ENCODE measurements at regions not wholly inside any gene's neighbourhood (a gene's known extent, or its start where the extent isn't known, plus 50 kb on each side); places are given as distances from the start of the nearest gene placed in this dataset.

DNA sequence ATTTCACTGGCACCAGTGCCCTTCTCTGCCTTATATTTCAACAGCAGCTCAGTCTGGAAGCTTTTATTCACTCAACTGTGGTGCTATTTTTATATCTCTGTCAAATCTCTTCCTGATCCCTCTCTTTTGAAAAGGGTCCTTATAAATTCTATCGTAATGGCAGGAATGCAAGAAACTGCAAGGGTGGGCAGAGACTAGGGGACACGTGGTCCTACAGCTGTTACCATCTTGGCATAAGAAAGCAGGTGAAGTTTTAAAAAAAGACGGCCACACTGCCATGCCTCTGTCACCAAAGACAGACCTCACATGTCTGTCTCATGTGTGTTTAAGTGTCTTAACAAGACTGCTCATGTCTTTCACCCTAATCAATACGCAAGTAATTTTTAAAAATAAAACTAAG, 368.4 kb upstream of the CDH11 start:
- no peak for DNase-seq (ENCODE audit: low read depth in 2 of 3, low spot score in 1 of 3)

DNA sequence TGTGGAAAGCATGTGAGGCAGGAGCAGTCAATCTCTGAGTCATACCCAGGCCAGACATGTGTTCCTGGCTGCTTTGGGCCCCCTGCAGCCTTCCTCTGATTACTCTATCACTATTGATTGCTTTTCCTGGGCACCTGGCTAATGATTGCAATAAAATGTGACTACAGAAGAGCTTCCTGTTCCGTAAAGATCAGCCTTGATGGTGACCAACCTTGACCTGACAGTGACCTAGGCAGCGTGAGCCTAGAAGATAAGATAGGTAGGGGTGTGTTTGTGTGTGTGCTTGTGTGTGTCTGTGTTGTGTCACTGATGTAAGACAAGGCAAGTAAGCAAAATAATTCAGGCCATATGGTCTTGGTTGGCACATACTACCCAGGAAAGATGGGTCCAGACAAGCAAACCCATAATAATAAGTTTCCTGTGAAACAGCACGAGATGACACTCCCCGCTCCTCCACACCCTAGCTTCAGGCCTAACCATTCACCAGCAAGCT, 367.7 kb upstream of the CDH11 start:
- no peak for DNase-seq (ENCODE audit: low read depth in 2 of 3, low spot score in 1 of 3)

DNA sequence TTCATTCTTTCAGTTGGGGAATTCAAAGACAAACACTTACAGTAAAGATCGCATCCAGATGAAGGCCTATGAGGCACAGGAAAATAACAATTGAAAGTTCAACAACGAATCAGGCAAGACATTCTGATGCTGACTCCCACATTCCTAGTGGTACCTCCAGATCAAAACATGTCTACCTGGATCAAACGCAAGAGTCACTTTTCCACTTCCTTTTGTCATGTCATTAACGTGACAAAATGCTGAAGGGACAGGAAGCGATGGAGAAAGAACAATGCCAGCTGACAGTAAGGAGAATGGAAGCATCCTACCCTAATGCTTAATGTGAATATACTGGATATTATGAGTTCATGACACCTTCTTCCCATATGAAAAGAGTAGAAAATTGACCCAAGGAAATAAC, 365.4 kb upstream of the CDH11 start:
- no peak for DNase-seq (ENCODE audit: low read depth in 2 of 3, low spot score in 1 of 3)

- DNase-seq (ENCODE audit: low read depth in 2 of 3, low spot score in 1 of 3): no peak
These were observed 360.1 kb upstream of the CDH11 start for GRCh38 chr16:65481956-65482355.

DNA sequence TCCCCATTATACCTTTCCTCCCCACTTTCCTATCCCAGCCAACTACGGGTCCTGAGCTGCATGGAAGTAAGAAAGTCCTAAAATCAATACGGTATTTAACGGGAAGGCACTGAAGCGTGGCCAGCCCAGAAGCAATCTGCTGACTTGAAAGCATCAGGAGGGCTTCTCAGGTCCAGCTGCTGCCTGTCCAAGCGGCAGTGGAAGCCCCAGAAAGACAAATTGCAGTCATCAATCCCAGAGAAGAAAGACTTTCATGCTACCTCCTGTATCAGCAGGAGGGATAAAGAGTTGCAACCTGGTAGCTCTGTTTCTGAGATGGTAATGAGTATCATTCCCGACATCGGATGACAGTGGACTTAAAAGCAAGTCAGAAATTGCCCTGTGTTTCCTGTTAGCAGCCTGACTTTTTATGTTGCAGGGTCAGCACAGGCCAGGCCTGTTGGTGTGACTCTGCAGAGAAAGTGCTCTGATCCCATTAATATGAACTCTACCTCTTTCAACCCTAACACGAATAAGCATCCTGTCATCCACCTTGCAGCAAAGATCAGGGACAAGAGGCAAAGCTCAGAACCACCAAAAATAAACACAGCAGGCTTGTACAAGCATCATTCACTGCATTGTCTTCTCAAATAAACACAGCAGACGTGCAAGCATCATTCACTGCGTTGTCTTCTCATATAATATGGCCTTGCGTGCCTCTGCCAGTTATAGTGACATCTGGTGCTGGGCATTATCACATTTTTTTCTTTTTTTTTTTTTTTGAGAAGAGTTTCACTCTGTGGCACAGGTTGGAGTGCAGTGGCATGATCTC, 358.6 kb upstream of the CDH11 start:
- DNase-seq (ENCODE audit: low read depth in 2 of 3, low spot score in 1 of 3): no peak

- no peak for DNase-seq (ENCODE audit: low read depth in 2 of 3, low spot score in 1 of 3)
These were observed 354.6 kb upstream of the CDH11 start for GRCh38 chr16:65476448-65476955.

GRCh38 chr16:65473699-65474098, 351.8 kb upstream of the CDH11 start:
- no peak for DNase-seq (ENCODE audit: low read depth in 2 of 3, low spot score in 1 of 3)

DNA sequence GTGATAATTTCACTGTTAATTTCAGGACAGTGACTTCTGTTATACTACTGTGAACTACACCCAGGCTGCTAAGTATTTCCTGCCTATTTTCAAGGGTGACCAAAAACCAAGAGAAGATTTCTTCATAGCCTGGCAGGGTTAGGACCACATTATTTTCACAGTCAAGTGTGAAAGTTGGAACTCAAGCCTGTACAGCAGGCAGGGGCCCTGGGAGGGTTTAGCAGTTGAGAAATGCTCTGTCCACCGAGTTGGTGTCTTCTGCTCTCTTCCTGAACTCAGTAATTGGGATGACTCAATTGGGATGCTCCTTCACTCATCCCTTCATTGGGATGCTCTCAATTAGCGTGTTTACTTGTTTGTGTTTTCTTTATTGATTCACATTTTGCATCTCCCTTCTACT, 347.3 kb upstream of the CDH11 start:
- no peak for DNase-seq (ENCODE audit: low read depth in 2 of 3, low spot score in 1 of 3)

GRCh38 chr16:65468133-65468532, 346.3 kb upstream of the CDH11 start:
- DNase-seq (ENCODE audit: low read depth in 2 of 3, low spot score in 1 of 3): no peak

DNA sequence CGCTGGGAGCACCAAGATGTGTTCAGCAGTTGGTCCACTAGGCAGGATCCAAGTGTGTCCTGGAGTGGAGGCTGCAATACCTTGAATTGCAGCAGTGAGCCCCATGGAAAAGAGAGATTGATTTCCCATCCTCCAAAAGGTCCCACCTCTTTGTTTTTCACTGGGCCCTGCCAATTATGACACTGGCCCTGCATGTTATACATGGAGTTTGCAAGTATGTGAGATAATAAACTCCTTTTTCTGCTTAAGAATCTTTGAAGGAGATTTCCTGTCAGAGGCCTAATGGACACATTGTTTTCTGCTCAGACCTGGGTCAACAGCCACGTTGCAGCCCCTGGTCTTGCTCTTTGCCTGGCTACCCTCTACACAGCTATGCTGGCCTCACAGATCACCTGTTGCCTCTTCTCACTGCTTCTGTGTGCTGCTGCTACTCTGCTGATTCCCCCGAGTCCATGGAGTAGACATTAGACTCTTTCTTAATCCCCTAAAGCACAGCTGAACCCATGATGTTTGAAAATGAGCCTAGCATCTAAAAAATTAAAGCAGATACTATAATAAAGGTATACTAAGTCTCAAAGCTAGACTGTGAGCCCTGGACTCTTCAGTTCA, 341.9 kb upstream of the CDH11 start:
- DNase-seq (ENCODE audit: low read depth in 2 of 3, low spot score in 1 of 3): no peak

DNA sequence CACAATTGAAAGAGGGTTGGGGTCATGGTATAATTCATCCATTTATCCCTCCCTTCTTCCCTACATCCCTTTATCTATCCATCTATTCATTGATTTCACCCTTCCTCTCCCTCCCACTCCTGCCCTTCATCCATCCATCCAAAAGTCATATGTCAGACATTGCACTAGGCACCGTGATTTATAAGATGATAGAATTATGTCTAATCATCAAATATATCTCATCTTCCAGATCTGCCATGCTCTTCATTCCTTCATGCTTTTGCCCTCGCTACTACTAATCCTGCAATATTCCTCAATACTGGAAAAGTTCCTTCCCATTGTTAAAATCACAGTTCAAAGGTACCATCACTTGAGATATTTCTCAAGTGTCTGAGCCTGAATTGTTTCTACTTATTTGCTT, 335.2 kb upstream of the CDH11 start:
- DNase-seq (ENCODE audit: low read depth in 2 of 3, low spot score in 1 of 3): no peak

DNA sequence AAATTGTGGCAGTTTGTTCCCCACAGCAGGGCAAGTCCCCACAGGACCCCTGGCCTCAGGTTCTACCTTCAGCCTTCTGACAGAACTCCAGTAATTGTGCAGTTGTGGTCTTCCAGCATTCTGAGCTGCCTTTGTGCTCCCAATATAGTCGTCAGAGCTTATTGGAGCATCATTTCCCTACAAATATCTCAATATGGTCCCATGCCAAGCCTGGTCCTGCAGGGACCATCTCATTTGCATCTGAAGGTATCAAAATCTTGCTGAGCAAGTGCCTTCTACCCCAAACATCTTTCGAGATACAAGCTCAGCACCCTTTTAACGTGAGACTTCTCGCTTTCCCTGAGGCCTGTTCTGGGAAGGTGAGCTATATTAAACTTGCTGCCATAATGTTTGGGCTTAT, 333.9 kb upstream of the CDH11 start:
- no peak for DNase-seq (ENCODE audit: low read depth in 2 of 3, low spot score in 1 of 3)

- no peak for DNase-seq (ENCODE audit: low read depth in 2 of 3, low spot score in 1 of 3)
These were observed 331.8 kb upstream of the CDH11 start for GRCh38 chr16:65453646-65454045.

DNA sequence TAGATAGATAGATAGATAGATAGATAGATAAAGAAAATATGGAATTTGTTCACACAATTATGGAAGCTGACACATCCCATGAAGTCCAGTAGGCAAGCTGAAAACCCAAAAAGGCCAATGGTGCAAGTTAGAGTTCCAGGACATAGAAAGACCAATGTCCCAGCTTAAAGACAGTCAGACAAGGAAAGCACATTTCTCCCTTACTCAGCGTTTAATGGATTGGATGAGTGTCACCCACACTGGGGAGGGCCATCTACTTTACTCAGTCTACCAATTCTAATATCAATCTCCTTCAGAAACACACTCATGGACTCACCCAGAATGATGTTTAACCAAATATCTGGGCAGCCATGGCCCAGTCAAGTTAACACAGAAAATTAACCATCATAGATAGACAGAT, 327.7 kb upstream of the CDH11 start:
- no peak for DNase-seq (ENCODE audit: low read depth in 2 of 3, low spot score in 1 of 3)

DNA sequence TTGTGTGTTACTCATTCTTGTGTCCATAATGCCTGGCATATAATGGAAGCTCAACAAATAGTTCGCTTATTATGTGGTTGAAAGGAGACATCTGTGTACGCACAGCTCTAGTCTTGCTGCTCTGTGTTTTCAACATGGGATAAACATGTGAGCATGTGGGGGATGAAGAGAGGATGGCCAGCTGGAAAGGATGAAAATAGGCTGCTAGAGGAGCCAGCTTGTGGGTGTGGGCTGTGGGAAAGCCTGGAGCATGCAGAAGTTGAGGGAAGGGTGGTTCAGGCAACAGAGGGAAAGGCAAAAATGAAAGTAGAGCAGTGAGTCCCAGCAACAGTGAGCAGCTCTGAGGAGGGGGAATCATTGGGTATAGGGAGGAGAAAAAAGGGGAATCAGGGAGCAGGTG, 324.6 kb upstream of the CDH11 start:
- DNase-seq (ENCODE audit: low read depth in 2 of 3, low spot score in 1 of 3): no peak

GRCh38 chr16:65445313-65446260, 323.7 kb upstream of the CDH11 start:
- DNase-seq (ENCODE audit: low read depth in 2 of 3, low spot score in 1 of 3): no peak

DNA sequence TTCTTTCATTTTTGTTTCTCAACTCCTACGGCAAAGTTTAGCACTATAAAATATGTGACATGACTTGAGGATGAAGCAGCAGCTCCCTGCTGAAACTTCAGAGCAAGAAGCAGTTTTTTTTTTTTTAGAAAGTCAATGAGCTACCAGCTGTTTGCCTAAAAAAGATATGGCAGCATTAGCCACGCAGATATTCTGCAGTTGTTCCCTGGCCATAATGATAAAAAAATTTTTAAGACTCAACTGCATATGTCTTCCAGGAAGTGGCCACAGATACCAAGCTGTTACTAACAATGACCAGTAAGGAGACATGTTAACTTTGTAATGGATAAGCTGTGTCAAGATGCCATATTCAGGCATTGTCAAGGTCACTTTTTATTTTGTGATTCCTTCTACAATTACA, 319.6 kb upstream of the CDH11 start:
- no peak for DNase-seq (ENCODE audit: low read depth in 2 of 3, low spot score in 1 of 3)

- no peak for DNase-seq (ENCODE audit: low read depth in 2 of 3, low spot score in 1 of 3)
These were observed 307.8 kb upstream of the CDH11 start for GRCh38 chr16:65429504-65430181.

DNA sequence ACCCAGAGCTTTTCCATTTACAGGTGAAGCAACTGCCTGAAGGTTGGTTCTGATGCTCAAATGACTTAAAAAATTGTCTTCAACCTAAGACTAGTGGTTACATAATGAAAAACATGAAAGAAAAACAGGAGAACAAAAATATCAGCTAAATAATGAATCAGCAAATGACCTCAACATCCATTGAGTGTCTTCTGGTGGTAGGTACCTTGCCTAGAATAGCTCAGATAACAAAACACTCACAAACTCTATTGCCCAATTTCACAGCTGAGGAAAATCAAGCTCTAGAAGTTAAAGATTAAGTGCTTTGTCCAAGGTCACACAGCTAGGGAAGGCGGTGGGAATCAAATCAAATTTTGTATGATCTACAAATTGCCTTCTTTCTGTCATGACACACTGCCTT, 304.6 kb upstream of the CDH11 start:
- DNase-seq (ENCODE audit: low read depth in 2 of 3, low spot score in 1 of 3): no peak

DNA sequence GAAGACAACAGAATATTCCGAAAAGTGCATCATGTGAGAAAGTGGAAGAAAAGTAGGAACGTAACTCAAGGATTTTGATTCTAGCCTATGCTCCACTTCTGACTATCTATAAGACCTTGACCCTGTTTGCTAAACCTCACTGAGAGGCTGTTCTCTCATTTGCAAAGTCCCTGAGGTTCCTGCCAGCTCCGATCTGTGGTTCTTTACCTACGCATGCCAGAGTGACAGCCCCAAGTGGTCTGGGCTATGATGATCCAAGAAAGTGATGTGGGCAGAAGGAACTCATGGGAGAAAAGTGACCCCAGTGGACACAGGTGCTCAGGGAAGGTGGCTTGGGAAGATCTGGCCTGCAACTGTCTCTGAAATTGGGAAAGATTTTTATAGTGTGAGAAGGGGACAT, 301.1 kb upstream of the CDH11 start:
- no peak for DNase-seq (ENCODE audit: low read depth in 2 of 3, low spot score in 1 of 3)

DNA sequence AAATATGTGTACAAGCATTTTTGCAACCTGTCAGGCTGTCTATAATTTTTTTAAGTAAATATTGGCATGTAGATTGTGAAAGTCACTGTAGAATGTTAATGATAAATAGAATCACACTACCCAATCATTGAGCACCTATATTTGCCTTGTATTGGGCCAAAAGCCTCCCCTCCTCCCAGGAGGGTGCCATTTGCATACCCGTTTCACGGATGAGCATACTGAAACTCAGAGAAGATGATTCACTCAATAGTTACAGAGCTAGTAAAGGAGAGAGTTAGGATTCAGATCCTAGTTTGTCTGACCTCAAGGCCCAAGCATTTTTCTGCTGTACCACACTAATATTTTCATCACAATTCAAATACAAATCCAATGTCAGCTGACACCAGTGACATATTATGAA, 299.7 kb upstream of the CDH11 start:
- no peak for DNase-seq (ENCODE audit: low read depth in 2 of 3, low spot score in 1 of 3)
